Skeletal muscle tissue (tissue), 3 donors: ENCODE measurements at regions not wholly inside any gene's neighbourhood (a gene's known extent, or its start where the extent isn't known, plus 50 kb on each side); places are given as distances from the start of the nearest gene placed in this dataset.
"Not testable (repeated sequence)": the region's sequence is repeated elsewhere in the genome, so short reads cannot be mapped to it uniquely, and the experiment has no call there.

Source experiments
- H3K27ac ChIP-seq: one replicate; pipeline ENCODE4 v1.7.0; 2013; ENCODE audit warnings: mild to moderate bottlenecking, low read depth, low read length, inconsistent platforms
- H3K27me3 ChIP-seq, 3 donors: one replicate each; pipeline ENCODE4 v1.7.0; 2013; ENCODE audit warnings: low read length in 3 of 3; ENCODE audit not compliant: control insufficient read depth in 3 of 3, insufficient read depth in 3 of 3
- H3K36me3 ChIP-seq, 3 donors: one replicate each; pipeline ENCODE4 v1.7.0; 2013; ENCODE audit warnings: low read length in 3 of 3; ENCODE audit not compliant: control insufficient read depth in 3 of 3, insufficient read depth in 3 of 3
- H3K4me1 ChIP-seq, 3 donors: one replicate each; pipeline ENCODE4 v1.7.0; 2013; ENCODE audit warnings: low read length in 3 of 3, mild to moderate bottlenecking in 3 of 3; ENCODE audit not compliant: control insufficient read depth in 3 of 3, insufficient read depth in 3 of 3
- H3K4me3 ChIP-seq, 3 donors: one replicate each; pipeline ENCODE4 v1.7.0; 2013; ENCODE audit warnings: low read length in 3 of 3
- H3K9ac ChIP-seq, 3 donors: one replicate each; pipeline ENCODE4 v1.7.0; 2013; ENCODE audit warnings: low read length in 3 of 3, mild to moderate bottlenecking in 3 of 3, moderate library complexity in 2 of 3, low read depth in 1 of 3
- H3K9me3 ChIP-seq, 3 donors: one replicate each; pipeline ENCODE4 v1.7.0; 2013; ENCODE audit warnings: low read length in 3 of 3; ENCODE audit not compliant: control insufficient read depth in 3 of 3
- donor health status: Osteomylitis.

DNA sequence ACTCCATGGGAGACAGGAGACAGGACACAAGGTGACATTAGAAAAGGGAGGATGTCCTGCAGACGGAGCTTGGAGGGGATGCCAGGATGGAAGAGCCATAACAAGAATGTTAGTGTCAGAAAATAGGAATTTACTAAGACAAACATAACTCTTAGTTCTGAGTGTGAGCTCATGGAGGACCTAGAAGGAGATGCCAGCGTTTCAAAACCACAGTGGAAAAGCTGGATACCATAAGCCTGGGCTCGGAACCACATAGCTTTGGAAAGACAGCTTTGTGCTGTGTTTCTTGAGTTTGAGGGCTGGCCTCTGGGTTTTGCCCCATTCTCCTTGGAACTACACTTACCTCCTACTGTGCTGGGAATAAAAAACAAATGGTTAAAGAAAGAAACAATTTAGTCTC lies 128.4 kb downstream of the S1PR1 start:
- Histone ChIP-seq H3K27me3 (no peaks in the 10 kb centered on the region), H3K9ac (no peak overlapping the region), H3K27ac (no peak overlapping the region), H3K4me1 (no peaks in the 10 kb centered on the region), H3K36me3 (no peaks in the 10 kb centered on the region), H3K4me3 (no peak overlapping the region), H3K9me3 (no peaks in the 10 kb centered on the region)

DNA sequence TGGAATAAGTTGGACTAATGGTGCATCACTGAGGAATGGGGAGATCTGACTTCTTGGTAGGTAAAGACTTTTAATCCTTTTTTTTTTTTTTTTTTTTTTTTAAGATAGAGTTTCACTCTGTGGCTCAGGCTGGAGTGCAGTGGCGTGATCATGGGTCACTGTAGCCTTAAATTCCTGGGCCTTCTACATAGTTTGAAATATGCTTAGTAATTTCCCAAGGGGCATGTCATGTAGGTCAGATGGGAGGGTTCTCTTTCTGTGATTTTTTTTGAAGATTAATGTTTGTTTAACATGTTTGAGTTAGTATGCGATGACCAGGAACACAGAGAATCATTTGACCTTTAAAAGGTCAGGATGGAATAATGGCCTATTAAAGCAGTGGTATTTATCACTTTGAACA lies 129.1 kb downstream of the S1PR1 start:
- Histone ChIP-seq H3K27me3 (no peaks in the 10 kb centered on the region), H3K4me3 (no peak overlapping the region), H3K9me3 (no peaks in the 10 kb centered on the region), H3K9ac (no peak overlapping the region), H3K36me3 (no peaks in the 10 kb centered on the region), H3K27ac (no peak overlapping the region), H3K4me1 (no peaks in the 10 kb centered on the region)

DNA sequence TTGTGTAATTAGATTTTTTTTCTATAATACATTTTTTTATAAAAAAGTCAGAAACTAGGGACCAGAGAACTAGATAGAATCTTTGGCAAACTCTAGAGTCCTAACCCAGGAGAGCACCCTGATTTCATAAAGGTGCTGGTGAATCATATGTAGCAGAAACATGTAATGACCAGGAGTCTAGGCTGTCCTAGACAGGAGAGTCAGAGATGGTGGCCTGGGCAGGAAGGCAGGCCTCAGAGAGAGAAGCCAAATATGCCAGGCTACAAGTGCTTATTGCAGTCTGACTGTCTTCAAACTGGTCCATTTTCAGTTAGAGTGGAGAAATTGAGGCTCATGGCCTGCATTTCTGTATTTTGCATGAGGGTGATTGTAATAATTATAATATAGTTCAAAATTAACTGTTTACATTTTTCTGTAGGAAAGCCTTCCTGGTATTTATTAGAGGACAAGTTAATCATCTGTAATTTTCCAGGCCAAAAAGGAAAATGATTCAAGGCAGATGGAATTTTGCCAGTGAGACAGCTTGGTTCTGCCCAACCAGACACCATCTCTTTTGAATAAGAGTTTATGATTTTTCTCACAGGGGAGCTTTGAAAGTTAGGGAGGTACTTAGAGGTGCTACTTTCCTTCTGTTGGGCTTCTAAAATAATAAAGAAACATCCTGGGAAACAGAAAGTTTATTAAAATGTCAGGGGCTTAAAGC lies 129.8 kb downstream of the S1PR1 start:
- H3K36me3 ChIP-seq = no peaks in the 10 kb centered on the region
- H3K9me3 ChIP-seq = no peaks in the 10 kb centered on the region
- no peaks in the 10 kb centered on the region for H3K4me1 ChIP-seq
- H3K4me3 ChIP-seq = no peak overlapping the region
- H3K9ac ChIP-seq = no peak overlapping the region
- no peaks in the 10 kb centered on the region for H3K27me3 ChIP-seq
- no peak overlapping the region for H3K27ac ChIP-seq

DNA sequence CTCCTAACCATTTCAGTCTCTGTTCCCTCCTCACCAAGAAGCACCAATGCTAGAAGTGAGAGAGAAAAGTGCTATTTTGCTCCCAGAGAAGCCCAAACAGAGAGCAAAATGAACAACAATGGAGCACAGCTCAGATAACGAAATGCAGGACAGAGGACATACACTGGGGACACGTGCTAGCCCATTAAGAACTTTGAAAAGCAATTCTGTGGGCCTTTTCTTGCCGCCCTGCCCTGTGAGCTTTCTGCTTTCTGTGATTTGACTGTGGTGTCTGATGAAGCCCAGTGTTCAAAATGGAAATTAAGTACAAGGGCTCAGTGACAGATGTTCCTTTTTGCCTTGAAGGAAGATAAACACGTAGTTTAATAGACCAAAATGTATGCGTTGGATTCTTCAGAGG lies 130.8 kb downstream of the S1PR1 start:
- H3K9me3 ChIP-seq = no peaks in the 10 kb centered on the region
- H3K9ac ChIP-seq = no peak overlapping the region
- no peaks in the 10 kb centered on the region for H3K27me3 ChIP-seq
- H3K4me3 ChIP-seq = no peak overlapping the region
- H3K4me1 ChIP-seq = no peaks in the 10 kb centered on the region
- no peak overlapping the region for H3K27ac ChIP-seq
- no peaks in the 10 kb centered on the region for H3K36me3 ChIP-seq

DNA sequence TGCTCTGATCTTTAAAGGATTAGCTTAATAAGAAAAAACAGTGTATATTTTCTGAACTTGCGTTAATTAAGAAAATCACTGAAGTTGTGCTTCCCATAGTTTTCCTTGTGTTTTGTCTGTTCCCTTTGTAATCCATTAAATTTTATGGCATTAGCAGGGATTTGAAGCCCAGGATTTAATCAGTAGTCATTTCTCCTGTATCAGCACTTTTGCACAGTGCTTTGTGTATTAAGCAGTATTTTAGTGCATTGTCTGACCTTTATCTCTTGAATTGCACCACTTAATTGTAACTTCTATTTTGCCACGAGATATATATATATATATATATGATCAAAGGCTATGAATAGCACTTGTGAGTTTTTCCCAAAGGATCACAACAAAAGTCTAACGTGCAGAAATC lies 133.7 kb downstream of the S1PR1 start:
- H3K36me3 ChIP-seq = no peaks in the 10 kb centered on the region
- no peak overlapping the region for H3K4me3 ChIP-seq
- H3K27ac ChIP-seq = no peak overlapping the region
- no peak overlapping the region for H3K9ac ChIP-seq
- no peaks in the 10 kb centered on the region for H3K27me3 ChIP-seq
- no peaks in the 10 kb centered on the region for H3K9me3 ChIP-seq
- no peaks in the 10 kb centered on the region for H3K4me1 ChIP-seq

DNA sequence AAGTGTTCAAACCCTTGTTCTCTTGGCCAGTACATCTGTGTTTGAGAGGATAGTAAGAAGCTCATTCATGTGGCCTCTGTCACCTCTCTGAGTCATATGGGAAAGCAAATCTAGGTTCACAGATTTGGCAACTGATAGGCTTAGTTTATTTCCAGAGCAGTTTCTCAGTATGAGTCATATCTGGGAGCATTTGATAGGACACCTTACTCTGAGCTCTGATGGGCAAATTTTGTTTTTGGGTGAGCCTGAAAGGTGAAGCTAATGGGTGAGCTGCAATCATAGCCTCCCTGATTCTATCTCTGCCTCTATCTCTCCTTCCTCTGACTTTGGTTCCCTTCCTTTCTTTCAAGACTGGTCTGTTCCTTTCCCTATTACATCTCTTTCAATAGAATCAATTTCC lies 134.4 kb downstream of the S1PR1 start:
- Histone ChIP-seq H3K9ac (no peak overlapping the region), H3K4me3 (no peak overlapping the region), H3K36me3 (no peaks in the 10 kb centered on the region), H3K27ac (no peak overlapping the region), H3K4me1 (no peaks in the 10 kb centered on the region), H3K9me3 (no peaks in the 10 kb centered on the region), H3K27me3 (no peaks in the 10 kb centered on the region)

DNA sequence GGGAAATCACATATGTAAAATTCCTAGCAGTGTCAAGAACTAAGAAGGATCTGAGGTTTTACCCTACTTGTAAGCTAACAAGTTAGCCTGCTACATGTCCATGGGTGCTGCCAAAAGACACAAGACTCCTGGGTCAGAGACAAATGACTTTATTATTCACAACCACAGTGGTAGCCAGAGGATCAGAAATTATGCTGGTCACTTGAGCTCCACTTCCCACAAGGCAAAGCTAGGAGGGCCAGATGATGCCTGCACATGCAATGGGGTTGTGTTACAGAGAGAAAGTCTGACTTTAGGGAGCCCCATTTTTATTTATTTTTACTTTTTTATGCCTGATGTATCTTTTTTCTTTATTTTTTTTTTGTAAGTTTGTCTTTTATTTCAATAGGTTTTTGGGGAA lies 136.8 kb downstream of the S1PR1 start:
- no peak overlapping the region for H3K4me3 ChIP-seq
- H3K27me3 ChIP-seq = no peaks in the 10 kb centered on the region
- no peak overlapping the region for H3K9ac ChIP-seq
- H3K4me1 ChIP-seq = no peaks in the 10 kb centered on the region
- no peak overlapping the region for H3K27ac ChIP-seq
- H3K36me3 ChIP-seq = no peaks in the 10 kb centered on the region
- no peaks in the 10 kb centered on the region for H3K9me3 ChIP-seq

DNA sequence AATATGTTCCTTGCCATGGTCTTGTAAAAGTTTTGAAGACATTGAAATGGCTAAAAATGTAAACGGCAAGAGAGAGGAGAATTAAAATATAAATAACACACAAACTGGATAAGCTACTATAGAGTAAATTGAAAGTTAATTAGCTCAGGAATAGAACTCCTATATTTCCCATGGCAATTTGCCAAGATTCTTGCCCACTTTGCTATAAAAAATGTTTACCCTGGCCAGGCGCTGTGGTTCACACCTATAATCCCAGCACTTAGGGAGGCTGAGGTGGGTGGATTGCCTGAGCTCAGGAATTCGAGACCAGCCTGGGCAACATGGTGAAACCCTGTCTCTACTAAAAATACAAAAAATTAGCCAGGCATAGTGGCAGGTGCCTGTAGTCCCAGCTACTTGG lies 138.6 kb downstream of the S1PR1 start:
- H3K27me3 ChIP-seq, H3K27ac ChIP-seq, H3K4me1 ChIP-seq, H3K9ac ChIP-seq, H3K9me3 ChIP-seq, H3K4me3 ChIP-seq, H3K36me3 ChIP-seq: not testable (repeated sequence)

DNA sequence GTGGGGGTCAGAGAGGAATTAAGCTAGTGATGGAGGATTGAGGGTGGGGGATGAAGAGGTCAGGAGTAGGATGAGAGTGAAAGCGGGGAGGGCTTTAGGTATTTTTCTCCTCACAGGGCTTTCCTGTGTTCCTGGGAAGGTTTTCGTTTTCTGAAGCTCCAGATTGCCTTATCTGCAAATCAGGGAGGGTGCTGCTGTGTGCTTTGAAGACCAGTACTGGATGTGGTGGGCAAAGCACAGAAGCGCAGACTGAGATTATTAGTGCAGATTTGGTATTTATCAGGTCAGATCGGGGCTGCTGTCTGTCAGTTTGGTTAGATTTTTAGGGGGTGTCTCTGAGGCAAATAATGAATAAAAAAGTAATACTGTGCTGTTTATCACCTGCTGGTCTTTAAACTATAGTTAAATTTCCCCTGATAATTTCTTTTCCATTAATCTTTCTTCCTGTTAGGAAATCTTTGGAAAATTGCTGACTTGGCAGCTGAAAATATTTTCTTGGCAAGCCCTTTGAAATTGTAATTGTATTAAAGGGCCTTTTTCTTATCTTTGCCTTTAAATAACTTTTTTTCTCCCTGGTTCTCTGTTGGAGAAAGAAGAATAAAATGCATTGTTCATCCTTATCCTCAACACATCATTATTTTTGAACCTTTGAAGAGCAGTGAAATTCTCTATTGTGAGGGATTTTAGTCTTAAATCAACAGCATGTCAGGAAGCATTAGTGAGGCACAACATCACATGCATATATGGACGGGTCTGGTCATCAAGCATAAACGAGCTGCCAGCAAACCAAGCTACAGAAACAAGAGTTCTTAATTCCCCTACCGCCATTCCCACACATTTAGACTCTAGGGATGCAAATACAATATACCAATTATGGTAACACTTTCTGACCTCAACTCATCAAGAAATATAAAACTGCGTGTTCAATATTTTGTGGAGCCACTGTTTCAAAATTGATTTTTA lies 139.6 kb downstream of the S1PR1 start:
- Histone ChIP-seq H3K9ac (no peak overlapping the region), H3K27me3 (no peaks in the 10 kb centered on the region), H3K4me3 (no peak overlapping the region), H3K36me3 (no peaks in the 10 kb centered on the region), H3K4me1 (no peaks in the 10 kb centered on the region), H3K9me3 (no peaks in the 10 kb centered on the region), H3K27ac (no peak overlapping the region)

DNA sequence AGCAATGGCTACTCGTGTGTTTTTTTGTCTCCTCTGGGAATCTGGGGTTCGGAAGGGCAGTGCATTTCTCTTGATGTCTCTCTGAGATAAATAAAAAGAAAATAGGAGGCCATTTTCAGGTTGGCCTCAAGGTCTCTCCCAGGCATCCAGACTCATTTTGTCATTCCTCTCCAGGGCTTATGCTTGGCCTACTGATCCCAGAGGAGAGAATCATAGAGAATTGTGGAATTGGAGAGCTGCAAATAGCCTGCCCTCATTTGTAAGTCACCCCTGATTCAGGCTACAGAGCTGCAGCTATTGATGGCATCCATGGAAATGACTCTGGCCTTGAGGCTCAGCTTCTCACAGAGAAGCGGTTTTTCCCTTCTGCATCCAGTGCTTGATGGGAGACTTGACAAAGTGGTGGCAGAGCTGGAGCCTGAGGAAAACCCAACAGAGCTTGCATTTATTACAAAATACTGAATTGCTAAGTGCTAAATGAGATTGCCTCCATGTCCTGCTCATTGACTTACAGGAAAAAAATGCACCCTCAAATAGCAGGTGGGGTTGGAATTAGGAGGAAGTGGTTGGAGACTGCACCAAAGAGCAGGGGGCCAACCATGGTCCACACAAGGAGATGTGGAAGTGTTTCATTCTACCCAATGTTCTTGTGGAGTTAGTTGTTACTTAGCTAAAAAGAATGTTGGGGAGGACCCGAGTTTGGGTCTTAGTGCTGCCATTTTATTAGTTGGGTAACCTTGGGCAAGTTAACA lies 140.4 kb downstream of the S1PR1 start:
- Histone ChIP-seq H3K27ac (no peak overlapping the region), H3K4me3 (no peak overlapping the region), H3K4me1 (no peaks in the 10 kb centered on the region), H3K9ac (no peak overlapping the region), H3K36me3 (no peaks in the 10 kb centered on the region), H3K27me3 (no peaks in the 10 kb centered on the region), H3K9me3 (no peaks in the 10 kb centered on the region)
